CD1c-positive myeloid dendritic cell (primary cell): ENCODE measurements at regions not wholly inside any gene's neighbourhood (a gene's known extent, or its start where the extent isn't known, plus 50 kb on each side); places are given as distances from the start of the nearest gene placed in this dataset.

Experiments used
- DNase-seq: peaks from one replicate; pipeline ENCODE4 v3.0.0-alpha.2; 2016; ENCODE audit errors: extremely low spot score

- no peak for DNase-seq
Measured at GRCh38 chr12:115177899-115178298, 493.9 kb upstream of the TBX3 start.

GRCh38 chr12:115176741-115177400 is 492.9 kb upstream of the TBX3 start:
- no peak for DNase-seq

- DNase-seq, result no peak
Measured at GRCh38 chr12:115174920-115175319, 490.9 kb upstream of the TBX3 start.

GRCh38 chr12:115172521-115172920 is 488.5 kb upstream of the TBX3 start:
- DNase-seq, result no peak

- DNase-seq, result no peak
Measured at GRCh38 chr12:115169981-115170380, 486.0 kb upstream of the TBX3 start.

- no peak for DNase-seq
Measured at GRCh38 chr12:115166698-115167315, 482.8 kb upstream of the TBX3 start.

GRCh38 chr12:115163710-115164109 is 479.7 kb upstream of the TBX3 start:
- DNase-seq, result no peak

- no peak for DNase-seq
Measured at GRCh38 chr12:115160271-115161128, 476.5 kb upstream of the TBX3 start.

GRCh38 chr12:115158816-115159215 is 474.8 kb upstream of the TBX3 start:
- DNase-seq, result no peak

GRCh38 chr12:115155665-115156645 is 472.0 kb upstream of the TBX3 start:
- no peak for DNase-seq

- DNase-seq, result no peak
Measured at GRCh38 chr12:115149685-115150378, 465.9 kb upstream of the TBX3 start.

GRCh38 chr12:115149279-115149678 is 465.3 kb upstream of the TBX3 start:
- DNase-seq, result no peak

GRCh38 chr12:115147916-115148315 is 463.9 kb upstream of the TBX3 start:
- DNase-seq, result no peak

GRCh38 chr12:115146453-115146852 is 462.5 kb upstream of the TBX3 start:
- DNase-seq, result no peak

GRCh38 chr12:115144425-115144824 is 460.4 kb upstream of the TBX3 start:
- no peak for DNase-seq

GRCh38 chr12:115140981-115141655 is 457.1 kb upstream of the TBX3 start:
- no peak for DNase-seq

GRCh38 chr12:115137812-115138521 is 454.0 kb upstream of the TBX3 start:
- DNase-seq, result no peak

- no peak for DNase-seq
Measured at GRCh38 chr12:115135800-115136211, 451.8 kb upstream of the TBX3 start.

GRCh38 chr12:115134298-115134697 is 450.3 kb upstream of the TBX3 start:
- DNase-seq, result no peak

- DNase-seq, result no peak
Measured at GRCh38 chr12:115132905-115133304, 448.9 kb upstream of the TBX3 start.
